NCI-H82 treated with DMSO at 0.1 percent for 48 hours (cell line): ENCODE measurements at regions not wholly inside any gene's neighbourhood (a gene's known extent, or its start where the extent isn't known, plus 50 kb on each side); places are given as distances from the start of the nearest gene placed in this dataset.
A peak's percentile ranks its signal among the peaks of the same experiment; 100 is the strongest.
"Not testable (repeated sequence)": the region's sequence is repeated elsewhere in the genome, so short reads cannot be mapped to it uniquely, and the experiment has no call there.

Experiments
- DNase-seq: peaks from one replicate; lab custom pipeline; 2025; ENCODE audit not compliant: unreplicated experiment; lab: John Stamatoyannopoulos, UW

GRCh38 chr7:13737563-13737962 is 251.9 kb downstream of the ETV1 start:
- DNase-seq: no peak

- DNase-seq: no peak
These were observed 247.3 kb downstream of the ETV1 start for GRCh38 chr7:13742126-13742525.

GRCh38 chr7:13742811-13743210 is 246.7 kb downstream of the ETV1 start:
- DNase-seq: peak; percentile 11

GRCh38 chr7:13743226-13743625 is 246.2 kb downstream of the ETV1 start:
- no peak for DNase-seq

GRCh38 chr7:13745530-13745929 is 243.9 kb downstream of the ETV1 start:
- DNase-seq: no peak

GRCh38 chr7:13748998-13749397 is 240.5 kb downstream of the ETV1 start:
- DNase-seq: no peak

- DNase-seq: no peak
These were observed 239.8 kb downstream of the ETV1 start for GRCh38 chr7:13749636-13750035.

GRCh38 chr7:13751766-13752165 is 237.7 kb downstream of the ETV1 start:
- no peak for DNase-seq

- no peak for DNase-seq
These were observed 231.6 kb downstream of the ETV1 start for GRCh38 chr7:13757841-13758240.

GRCh38 chr7:13765853-13766252 is 223.6 kb downstream of the ETV1 start:
- not testable (repeated sequence) for DNase-seq

- no peak for DNase-seq
These were observed 219.2 kb downstream of the ETV1 start for GRCh38 chr7:13770305-13770704.

GRCh38 chr7:13774976-13775375 is 214.5 kb downstream of the ETV1 start:
- DNase-seq: no peak

GRCh38 chr7:13777242-13777641 is 212.2 kb downstream of the ETV1 start:
- no peak for DNase-seq

GRCh38 chr7:13778967-13779366 is 210.5 kb downstream of the ETV1 start:
- no peak for DNase-seq

- DNase-seq: no peak
These were observed 198.9 kb downstream of the ETV1 start for GRCh38 chr7:13790611-13791010.

GRCh38 chr7:13792208-13792607 is 197.3 kb downstream of the ETV1 start:
- no peak for DNase-seq

GRCh38 chr7:13793926-13794325 is 195.5 kb downstream of the ETV1 start:
- no peak for DNase-seq

- DNase-seq: no peak
These were observed 194.9 kb downstream of the ETV1 start for GRCh38 chr7:13794581-13794980.

- no peak for DNase-seq
These were observed 191.9 kb downstream of the ETV1 start for GRCh38 chr7:13797545-13797944.

GRCh38 chr7:13800694-13801448 is 188.6 kb downstream of the ETV1 start:
- DNase-seq: no peak

- DNase-seq: no peak
These were observed 187.8 kb downstream of the ETV1 start for GRCh38 chr7:13801669-13802068.

- DNase-seq: no peak
These were observed 186.8 kb downstream of the ETV1 start for GRCh38 chr7:13802651-13803050.

- no peak for DNase-seq
These were observed 186.3 kb downstream of the ETV1 start for GRCh38 chr7:13803134-13803533.
